Fibroblast of mammary gland (primary cell): ENCODE measurements at regions not wholly inside any gene's neighbourhood (a gene's known extent, or its start where the extent isn't known, plus 50 kb on each side); places are given as distances from the start of the nearest gene placed in this dataset.
A peak's percentile ranks its signal among the peaks of the same experiment; 100 is the strongest.

ENCODE experiments used
- DNase-seq: peaks from one replicate; pipeline ENCODE4 v3.0.0-alpha.2; 2010; ENCODE audit warnings: low read depth
- H3K4me3 ChIP-seq: 2 replicates; pipeline ENCODE4 v1.5.1; 2011; ENCODE audit warnings: low read depth, mild to moderate bottlenecking, low read length, moderate library complexity; ENCODE audit not compliant: control insufficient read depth
- TF ChIP-seq, protein P1 (sequence below): conservative IDR thresholded peaks from 2 replicates; pipeline ENCODE4 v1.5.1; 2011; ENCODE audit warnings: low read depth, low read length, inconsistent platforms; ENCODE audit not compliant: control insufficient read depth, insufficient read depth

DNA sequence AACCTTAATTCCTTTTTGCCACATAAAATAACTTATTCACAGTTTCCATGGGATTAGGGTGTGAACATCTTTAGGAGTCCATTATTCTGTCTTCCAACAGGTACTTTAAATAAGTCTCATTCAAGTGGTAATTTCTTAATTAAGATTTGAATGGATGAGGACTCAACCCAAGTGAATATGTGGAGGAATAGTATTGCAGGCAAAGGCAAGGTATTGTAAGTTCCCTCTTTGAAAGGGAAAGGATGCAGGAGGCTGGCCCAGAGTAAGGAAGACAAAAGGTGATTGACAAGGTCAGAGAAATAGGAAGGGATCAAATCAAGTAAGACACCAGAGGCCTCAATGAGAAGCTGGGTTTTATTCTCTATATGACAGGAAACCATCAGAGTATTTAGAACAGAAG lies 238.2 kb upstream of the RBMS1 start:
- TF ChIP-seq, protein P1, sequence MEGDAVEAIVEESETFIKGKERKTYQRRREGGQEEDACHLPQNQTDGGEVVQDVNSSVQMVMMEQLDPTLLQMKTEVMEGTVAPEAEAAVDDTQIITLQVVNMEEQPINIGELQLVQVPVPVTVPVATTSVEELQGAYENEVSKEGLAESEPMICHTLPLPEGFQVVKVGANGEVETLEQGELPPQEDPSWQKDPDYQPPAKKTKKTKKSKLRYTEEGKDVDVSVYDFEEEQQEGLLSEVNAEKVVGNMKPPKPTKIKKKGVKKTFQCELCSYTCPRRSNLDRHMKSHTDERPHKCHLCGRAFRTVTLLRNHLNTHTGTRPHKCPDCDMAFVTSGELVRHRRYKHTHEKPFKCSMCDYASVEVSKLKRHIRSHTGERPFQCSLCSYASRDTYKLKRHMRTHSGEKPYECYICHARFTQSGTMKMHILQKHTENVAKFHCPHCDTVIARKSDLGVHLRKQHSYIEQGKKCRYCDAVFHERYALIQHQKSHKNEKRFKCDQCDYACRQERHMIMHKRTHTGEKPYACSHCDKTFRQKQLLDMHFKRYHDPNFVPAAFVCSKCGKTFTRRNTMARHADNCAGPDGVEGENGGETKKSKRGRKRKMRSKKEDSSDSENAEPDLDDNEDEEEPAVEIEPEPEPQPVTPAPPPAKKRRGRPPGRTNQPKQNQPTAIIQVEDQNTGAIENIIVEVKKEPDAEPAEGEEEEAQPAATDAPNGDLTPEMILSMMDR: no peak
- H3K4me3 ChIP-seq: no peak overlapping the region
- no peak for DNase-seq

DNA sequence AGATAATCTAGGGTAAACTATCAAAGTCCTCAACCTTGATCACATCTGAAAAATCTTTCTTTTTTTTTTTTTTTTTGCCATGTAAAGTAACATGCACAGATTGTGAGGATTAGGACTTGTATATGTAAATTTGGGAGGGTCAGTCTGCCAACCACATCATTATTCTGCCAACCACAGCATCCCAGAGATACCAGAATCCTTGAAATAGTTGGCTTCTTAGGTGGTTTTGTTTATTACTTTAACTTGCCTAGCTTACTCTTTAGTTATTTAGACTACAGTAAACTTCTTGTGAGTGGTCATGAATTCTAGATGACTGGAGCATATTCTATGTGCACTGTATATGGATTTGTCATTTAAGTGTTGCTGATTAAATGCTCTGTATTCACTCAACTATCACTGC lies 242.1 kb upstream of the RBMS1 start:
- TF ChIP-seq, protein P1: no peak
- H3K4me3 ChIP-seq: no peak overlapping the region
- no peak for DNase-seq

DNA sequence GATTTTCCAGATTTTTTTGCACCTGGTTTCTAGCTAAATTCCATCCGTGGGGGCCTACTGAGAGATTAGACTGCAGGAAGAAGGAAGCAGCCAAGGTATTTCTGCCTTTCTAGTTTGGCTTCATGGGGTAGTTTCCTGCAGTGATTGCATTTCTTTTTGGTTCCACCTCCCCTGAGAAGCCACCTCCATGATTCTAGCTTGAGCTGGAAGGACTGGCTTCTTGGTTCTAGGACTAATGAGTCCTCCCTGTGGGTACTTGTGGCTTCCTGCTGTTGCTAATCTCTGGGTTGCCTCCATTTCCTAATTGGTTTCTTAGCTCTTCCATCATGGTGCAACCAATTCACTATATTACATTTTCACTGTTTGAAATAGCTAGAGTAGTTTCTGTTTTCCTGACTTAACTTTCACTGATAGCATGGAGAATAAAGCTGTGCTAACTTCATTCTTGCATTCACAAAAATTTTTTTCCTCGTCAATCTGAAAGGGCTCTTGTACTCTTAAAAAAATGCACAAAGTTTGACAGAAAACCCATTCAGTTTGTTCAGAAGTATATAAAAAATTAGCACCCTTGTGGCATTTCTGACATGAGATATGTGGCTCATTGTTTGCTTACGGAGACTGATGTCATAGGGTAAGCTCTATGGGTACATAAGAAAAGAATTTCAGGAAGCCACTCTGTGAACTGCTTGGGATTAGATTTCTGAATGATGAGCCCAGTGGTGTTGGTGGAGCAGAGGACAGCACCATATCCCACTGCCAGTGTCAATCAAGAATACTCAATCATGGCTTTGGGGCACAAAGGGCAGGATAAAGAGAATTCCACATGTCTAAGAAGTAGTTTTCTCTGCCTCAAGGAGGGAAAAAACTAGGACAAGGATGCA lies 242.8 kb upstream of the RBMS1 start:
- TF ChIP-seq, protein P1: no peak
- H3K4me3 ChIP-seq: no peak overlapping the region
- DNase-seq: peak; percentile 49

DNA sequence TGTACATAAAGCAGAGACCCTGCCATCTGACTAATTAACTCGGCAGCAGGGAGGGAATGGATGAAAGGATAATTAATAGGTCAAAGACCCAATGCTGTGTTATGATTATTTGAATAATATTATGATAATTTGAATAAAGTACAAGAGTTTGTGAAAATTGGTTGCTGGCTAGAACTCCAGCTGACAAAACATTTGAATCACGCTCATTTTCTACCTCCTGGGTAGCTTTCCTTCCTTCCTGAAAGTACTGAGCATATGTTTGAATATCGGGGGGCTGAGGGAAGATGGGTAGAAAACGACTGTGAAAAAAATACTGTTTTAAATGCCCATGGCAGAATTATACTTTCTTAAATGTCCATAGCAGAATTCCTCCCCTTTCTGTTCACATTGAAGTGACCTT lies 243.6 kb upstream of the RBMS1 start:
- H3K4me3 ChIP-seq: no peak overlapping the region
- no peak for DNase-seq
- TF ChIP-seq, protein P1: no peak

DNA sequence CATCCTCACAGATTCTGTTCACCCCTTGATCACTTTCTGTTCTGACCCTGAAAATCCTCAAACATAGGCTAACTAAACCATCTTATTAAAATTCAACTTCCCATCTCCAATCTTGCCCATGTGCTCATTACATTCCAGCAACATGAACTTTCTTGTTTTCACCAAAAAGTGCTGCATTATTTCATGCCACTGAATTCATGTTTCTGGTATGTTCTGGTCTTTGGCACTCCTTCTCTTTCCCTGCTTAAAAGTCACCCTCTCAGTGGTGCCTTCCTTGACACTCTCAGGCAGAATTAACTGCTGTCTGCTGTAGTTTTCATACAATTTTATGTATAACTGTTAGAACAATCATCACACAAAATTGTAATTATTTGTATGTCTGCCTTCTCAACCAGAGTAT lies 247.7 kb upstream of the RBMS1 start:
- TF ChIP-seq, protein P1: no peak
- no peak overlapping the region for H3K4me3 ChIP-seq
- no peak for DNase-seq

DNA sequence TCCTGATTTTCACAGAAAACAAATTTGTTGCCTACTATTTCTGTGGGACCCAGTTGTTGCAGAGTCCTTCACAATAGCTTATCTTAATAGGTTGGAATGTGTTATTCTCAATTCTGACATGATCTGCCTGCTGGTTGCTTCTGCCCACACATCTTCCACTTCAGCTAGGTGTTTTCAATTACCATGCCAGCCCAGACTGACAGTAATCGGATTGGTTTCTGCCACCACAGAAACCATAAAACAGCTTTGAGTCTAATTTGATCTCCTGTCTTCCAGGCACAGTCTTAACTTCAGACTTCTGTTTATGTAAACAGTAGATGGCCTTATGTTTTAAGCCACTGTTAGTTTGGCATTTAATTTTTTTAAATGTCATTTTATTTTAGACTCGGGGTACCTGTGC lies 248.2 kb upstream of the RBMS1 start:
- TF ChIP-seq, protein P1: no peak
- DNase-seq: no peak
- no peak overlapping the region for H3K4me3 ChIP-seq

DNA sequence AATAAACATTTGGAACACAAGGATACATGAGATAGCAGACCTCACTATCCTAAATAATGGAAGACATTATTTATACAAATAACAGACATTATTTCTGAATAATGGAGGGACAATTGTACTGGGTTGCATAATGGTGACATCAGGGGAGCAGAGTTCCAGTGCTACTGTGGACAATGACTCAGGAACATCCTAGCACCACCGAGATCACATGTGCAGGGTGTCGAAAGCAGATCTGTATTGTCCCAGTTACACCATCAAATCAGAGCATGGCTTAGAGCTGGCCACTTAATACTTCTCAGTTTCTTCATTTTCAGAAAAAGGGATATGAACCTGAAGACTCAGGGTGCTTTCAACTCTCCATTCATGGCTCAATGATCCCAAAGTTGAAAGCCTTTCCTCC lies 249.1 kb upstream of the RBMS1 start:
- H3K4me3 ChIP-seq: no peak overlapping the region
- peak; percentile 73 for DNase-seq
- TF ChIP-seq, protein P1: no peak
